Lung (tissue), 11 donors: ENCODE measurements at regions not wholly inside any gene's neighbourhood (a gene's known extent, or its start where the extent isn't known, plus 50 kb on each side); places are given as distances from the start of the nearest gene placed in this dataset.

Experiments
- ATAC-seq: fragments of 200-7000 bp; cut with Tn5 transposase; one replicate; pipeline ENCODE4 v1.9.1; 2020; ENCODE audit warnings: moderate number of reproducible peaks; ENCODE audit not compliant: insufficient read depth, low FRiP score
- DNase-seq, 3 donors: peaks; one replicate each; pipeline ENCODE4 v3.0.0-alpha.2; 2013 to 2017
- H3K27ac ChIP-seq, 2 donors: one replicate each; pipeline ENCODE4 v1.5.1; 2013; ENCODE audit warnings: mild to moderate bottlenecking in 2 of 2, moderate library complexity in 2 of 2, control low read depth in 1 of 2, inconsistent platforms in 1 of 2, low read depth in 1 of 2, low read length in 1 of 2
- H3K27me3 ChIP-seq, 3 donors: one replicate each; pipeline ENCODE4 v1.5.1; 2013; ENCODE audit warnings: low read length in 2 of 3; ENCODE audit not compliant: control insufficient read depth in 3 of 3, insufficient read depth in 3 of 3
- H3K36me3 ChIP-seq, 4 donors: one replicate each; pipeline ENCODE4 v1.5.1; 2013; ENCODE audit warnings: low read length in 4 of 4, mild to moderate bottlenecking in 1 of 4, moderate library complexity in 1 of 4; ENCODE audit not compliant: control insufficient read depth in 4 of 4, insufficient read depth in 4 of 4
- H3K4me1 ChIP-seq, 5 donors: one replicate each; pipeline ENCODE4 v1.5.1; 2013; ENCODE audit warnings: low read length in 5 of 5, mild to moderate bottlenecking in 2 of 5, moderate library complexity in 1 of 5; ENCODE audit not compliant: control insufficient read depth in 5 of 5, insufficient read depth in 5 of 5
- H3K4me3 ChIP-seq: one replicate; pipeline ENCODE4 v1.5.1; 2013; ENCODE audit warnings: mild to moderate bottlenecking, control low read depth, moderate library complexity
- H3K9ac ChIP-seq, 2 donors: one replicate each; pipeline ENCODE4 v1.5.1; 2013; ENCODE audit warnings: low read length in 2 of 2, control low read depth in 1 of 2; ENCODE audit not compliant: insufficient read depth in 1 of 2
- H3K9me3 ChIP-seq, 4 donors: one replicate each; pipeline ENCODE4 v1.5.1; 2013; ENCODE audit warnings: low read length in 3 of 4, mild to moderate bottlenecking in 1 of 4, moderate library complexity in 1 of 4; ENCODE audit not compliant: control insufficient read depth in 4 of 4, insufficient read depth in 3 of 4
- CTCF ChIP-seq: IDR thresholded peaks from 2 replicates; pipeline ENCODE4 v1.5.1; 2012; ENCODE audit warnings: mild to moderate bottlenecking; ENCODE audit errors: control extremely low read depth, extremely low read depth
- WGBS, 2 donors: extraction: QIAGEN DNeasy Blood & Tissue Kit; methylation state at CpG; one replicate each; pipeline ENCODE4 v1.1.7; 2013; 5-methylcytosine and 5-hydroxymethylcytosine counted together
- donor health status: control.
- donor health status: control.
- donor health status: Bipolar disorder and iron deficiency.
- donor health status: healthy.
- donor health status: DM: yes; HTN: yes; CAD: no.

- H3K27ac ChIP-seq: no peak overlapping the region
- H3K9me3 ChIP-seq: no peaks in the 10 kb centered on the region
- no peaks in the 10 kb centered on the region for H3K27me3 ChIP-seq
- no peaks in the 10 kb centered on the region for H3K4me1 ChIP-seq
- no peak for TF ChIP-seq CTCF
- DNase-seq: no peak
- ATAC-seq: no peak
- no peak overlapping the region for H3K9ac ChIP-seq
- no peaks in the 10 kb centered on the region for H3K36me3 ChIP-seq
- no peak overlapping the region for H3K4me3 ChIP-seq
- WGBS, 2 donors: 72 to 80% methylated on average over 1 of the region's 1 CpG
These were observed 174.9 kb downstream of the C7orf25 start for GRCh38 chr7:42736931-42737330.

- Histone ChIP-seq H3K9me3 (no peaks in the 10 kb centered on the region), H3K4me3 (no peak overlapping the region), H3K27me3 (no peaks in the 10 kb centered on the region), H3K9ac (no peak overlapping the region), H3K4me1 (no peaks in the 10 kb centered on the region), H3K36me3 (no peaks in the 10 kb centered on the region), H3K27ac (no peak overlapping the region)
- no peak for TF ChIP-seq CTCF
- DNase-seq: no peak
- ATAC-seq: no peak
- 65 to 69% methylated on average over 2 of the region's 2 CpGs for WGBS, 2 donors
These were observed 176.8 kb downstream of the C7orf25 start for GRCh38 chr7:42735081-42735480.

- Histone ChIP-seq H3K27me3 (no peaks in the 10 kb centered on the region), H3K9me3 (no peaks in the 10 kb centered on the region), H3K27ac (no peak overlapping the region), H3K9ac (no peak overlapping the region), H3K4me1 (no peaks in the 10 kb centered on the region), H3K36me3 (no peaks in the 10 kb centered on the region), H3K4me3 (no peak overlapping the region)
- no peak for TF ChIP-seq CTCF
- 48 to 63% methylated on average over 2 of the region's 2 CpGs for WGBS, 2 donors
- DNase-seq: no peak
- ATAC-seq: no peak
These were observed 177.3 kb downstream of the C7orf25 start for GRCh38 chr7:42734568-42734967.

DNA sequence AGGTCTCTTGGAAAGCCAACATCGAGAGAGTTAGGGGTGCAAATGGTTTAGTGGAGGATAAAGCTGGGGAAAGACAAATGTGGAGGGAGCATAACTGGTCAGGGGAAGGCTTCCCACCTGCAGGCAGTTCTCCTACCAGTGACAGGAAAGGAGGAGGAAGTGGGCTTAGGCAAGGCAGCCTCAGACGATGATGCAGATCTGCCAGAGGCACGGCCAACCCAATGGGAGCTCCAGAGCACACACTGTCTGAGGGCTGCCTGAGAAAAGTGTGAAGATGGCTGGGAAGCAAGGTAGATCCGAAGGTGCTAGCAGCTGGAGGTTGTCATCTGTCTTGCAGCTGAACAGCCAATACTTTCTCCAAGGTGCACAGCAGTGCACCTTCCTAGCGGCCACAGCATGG, 178.8 kb downstream of the C7orf25 start:
- 64% methylated on average over 5 of the region's 5 CpGs for WGBS, 2 donors

More for the DNA sequence above, 178.8 kb downstream of the C7orf25 start:
- Histone ChIP-seq H3K36me3 (no peaks in the 10 kb centered on the region), H3K4me1 (no peaks in the 10 kb centered on the region), H3K27me3 (no peaks in the 10 kb centered on the region), H3K4me3 (no peak overlapping the region), H3K9ac (no peak overlapping the region), H3K9me3 (no peaks in the 10 kb centered on the region), H3K27ac (no peak overlapping the region)
- TF ChIP-seq CTCF: no peak
- DNase-seq (no peak), ATAC-seq (no peak)
